Endothelial cell of umbilical vein (primary cell): ENCODE measurements at regions not wholly inside any gene's neighbourhood (a gene's known extent, or its start where the extent isn't known, plus 50 kb on each side); places are given as distances from the start of the nearest gene placed in this dataset.

Source experiments
- BruUV-seq: library from RNA; stranded (reverse); fragments of 400-500 nt; replicated peaks from 2 replicates; lab custom pipeline; 2021; lab: Mats Ljungman, UMichigan
- CTCF ChIA-PET: fragments of 300-600, 350-600 bp; sonication (Branson Sonifier 250); formaldehyde crosslinking; loops from one replicate; lab custom pipeline; 2021; ENCODE audit warnings: antibody characterized with exemption, inconsistent platforms; lab: Charles Lee
- POLR2A ChIA-PET: fragments of 300-600, 350-600 bp; sonication (Branson Sonifier 250); formaldehyde crosslinking; loops from one replicate; lab custom pipeline; 2021; ENCODE audit warnings: antibody characterized with exemption, inconsistent platforms; lab: Charles Lee
- DNase-seq: peaks from one replicate; pipeline ENCODE4 v3.0.0-alpha.2; 2011; ENCODE audit warnings: low read depth, low spot score
- FAIRE-seq: peaks from 2 replicates; lab custom pipeline; 2011; peaks lifted over from hg19 to GRCh38; lab: Jason Lieb, UNC
- H2AFZ ChIP-seq: 2 replicates; pipeline ENCODE4 v1.6.0; 2012; ENCODE audit warnings: low read depth, low read length, control low read depth, inconsistent platforms
- H3K27ac ChIP-seq: 2 replicates; pipeline ENCODE4 v1.5.1; 2011; ENCODE audit warnings: low read depth, mild to moderate bottlenecking, control low read depth, low read length, moderate library complexity; ENCODE audit not compliant: insufficient read depth
- H3K27me3 ChIP-seq, 2 experiments: 2 replicates each; pipeline versions ENCODE4 v1.6.0 to v1.6.1; 2011; ENCODE audit warnings: low read length in 2 of 2, mixed read lengths in 1 of 2; ENCODE audit not compliant: control insufficient read depth in 2 of 2, insufficient read depth in 2 of 2
- H3K36me3 ChIP-seq, 2 experiments: 2 replicates in 1 of 2; 3 replicates in 1 of 2; pipeline ENCODE4 v1.5.1; 2011; ENCODE audit warnings: low read length in 2 of 2, mild to moderate bottlenecking in 1 of 2, moderate library complexity in 1 of 2; ENCODE audit not compliant: control insufficient read depth in 2 of 2, insufficient read depth in 2 of 2; ENCODE audit errors: extremely low read depth in 1 of 2
- H3K4me1 ChIP-seq: 3 replicates; pipeline ENCODE4 v1.5.1; 2011; ENCODE audit warnings: mild to moderate bottlenecking, low read length; ENCODE audit not compliant: control insufficient read depth, insufficient read depth; ENCODE audit errors: extremely low read depth
- H3K4me2 ChIP-seq: 2 replicates; pipeline ENCODE4 v1.6.1; 2011; ENCODE audit warnings: low read length, control low read depth, mixed read lengths; ENCODE audit not compliant: insufficient read depth
- H3K4me3 ChIP-seq, 3 experiments: fragments of 200-600 bp in 1 of 3; sonication (generic), shearing (Covaris generic) in 1 of 3; replicated peaks in 1 of 3; 2 replicates each; pipeline ENCODE4 v1.5.1; 2011 to 2016; ENCODE audit warnings: control low read depth in 3 of 3, low read length in 3 of 3, mild to moderate bottlenecking in 2 of 3, inconsistent platforms in 1 of 3, low read depth in 1 of 3, moderate library complexity in 1 of 3; ENCODE audit not compliant: insufficient read depth in 1 of 3
- H3K79me2 ChIP-seq: 2 replicates; pipeline ENCODE4 v1.6.0; 2012; ENCODE audit warnings: low read length, inconsistent platforms; ENCODE audit not compliant: control insufficient read depth, insufficient read depth
- H3K9ac ChIP-seq: replicated peaks from 2 replicates; pipeline ENCODE3; 2011; ENCODE audit warnings: low read length, control low read depth; ENCODE audit not compliant: insufficient read depth; ENCODE audit errors: extremely low read depth
- H3K9me1 ChIP-seq: replicated peaks from 3 replicates; pipeline ENCODE4 v1.6.0; 2011; ENCODE audit warnings: mild to moderate bottlenecking, low read length; ENCODE audit not compliant: control insufficient read depth, insufficient read depth; ENCODE audit errors: extremely low read depth
- H3K9me3 ChIP-seq: replicated peaks from 2 replicates; pipeline ENCODE4 v1.5.1; 2012; ENCODE audit warnings: low read length, inconsistent platforms; ENCODE audit not compliant: control insufficient read depth, insufficient read depth
- H4K20me1 ChIP-seq: replicated peaks from 2 replicates; pipeline ENCODE3; 2011; ENCODE audit warnings: mild to moderate bottlenecking, low read length; ENCODE audit not compliant: control insufficient read depth, insufficient read depth; ENCODE audit errors: extremely low read depth
- FOS ChIP-seq: IDR thresholded peaks from 2 replicates; pipeline ENCODE4 v1.6.1; 2011; ENCODE audit warnings: mild to moderate bottlenecking, low read length, moderate library complexity, borderline replicate concordance; ENCODE audit not compliant: insufficient read depth
- JUN ChIP-seq: IDR thresholded peaks from 2 replicates; pipeline ENCODE4 v1.6.1; 2011; ENCODE audit warnings: borderline replicate concordance, low read depth; ENCODE audit not compliant: insufficient read length, insufficient read depth
- POLR2A ChIP-seq: IDR thresholded peaks from 2 replicates; pipeline ENCODE4 v1.6.1; 2012; ENCODE audit warnings: low read depth, mild to moderate bottlenecking, control low read depth, low read length
- POLR2AphosphoS5 ChIP-seq: IDR thresholded peaks from 2 replicates; pipeline ENCODE4 v1.6.1; 2012; ENCODE audit warnings: low read depth, mild to moderate bottlenecking, control low read depth, low read length, moderate library complexity; ENCODE audit not compliant: insufficient read depth
- dilution Hi-C: fragments of 300-500 bp; cut with MboI; formaldehyde crosslinking; loops from one replicate; pipeline ENCODE4 v1.15.0; 2019; ENCODE audit warnings: low sequenced_read_pairs; ENCODE audit not compliant: extremely low pct_ligation_motif_present
- intact Hi-C: fragments of 100-400 bp; cut with micrococcal nuclease; formaldehyde crosslinking; loops from one replicate; pipeline ENCODE4 v1.10.0; 2022
- TF ChIP-seq, protein P1 (sequence below), 2 donors: IDR thresholded peaks; 1 replicate in 1 of 2; 2 replicates in 1 of 2; pipeline ENCODE4 v1.5.1; 2011; ENCODE audit warnings: low read length in 2 of 2, mild to moderate bottlenecking in 2 of 2, moderate library complexity in 2 of 2, control low read depth in 1 of 2, inconsistent platforms in 1 of 2, low read depth in 1 of 2; ENCODE audit not compliant: insufficient read depth in 1 of 2; ENCODE audit errors: extremely low read depth in 1 of 2

DNA sequence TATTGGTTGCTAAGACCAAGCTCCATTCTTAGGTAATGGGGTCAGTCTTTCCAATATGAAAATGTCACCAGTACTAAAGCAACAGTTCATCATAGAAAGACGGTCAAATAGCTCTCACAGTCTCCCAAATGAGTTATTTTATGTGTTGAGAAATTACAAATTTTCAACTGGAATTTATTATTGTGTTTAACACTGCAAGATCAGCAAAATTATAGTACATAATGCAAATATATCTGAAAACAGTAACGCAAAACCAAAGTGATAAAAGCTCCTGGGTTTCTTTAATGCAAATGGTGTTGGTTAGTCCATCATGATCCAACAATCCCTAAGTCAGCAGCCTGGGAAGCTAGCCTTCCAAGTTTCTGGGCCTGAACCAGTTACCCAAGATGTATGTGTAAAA, 61.5 kb upstream of the EGFL6 start:
- no peaks in the 10 kb centered on the region for H3K9me1 ChIP-seq
- H3K4me2 ChIP-seq: no peak overlapping the region
- dilution Hi-C loops: no loop called here
- H3K79me2 ChIP-seq: no peaks in the 10 kb centered on the region
- no TSS peak for BruUV-seq
- no peaks in the 10 kb centered on the region for H3K27me3 ChIP-seq
- FAIRE-seq: no peak
- DNase-seq: no peak
- H3K27ac ChIP-seq: no peak overlapping the region
- intact Hi-C loops: no loop called here
- TF ChIP-seq POLR2AphosphoS5 (no peak), JUN (no peak), FOS (no peak)
- ChIA-PET POLR2A (no interaction called here), CTCF (interaction anchor here (0.6 to 2.7 kb wide), 7 partner anchors 20 to 561 kb away, joined by 3 to 87 read pairs (median 6); partner anchors contain the start of genes OFD1 and TRAPPC2)
- no peaks in the 10 kb centered on the region for H4K20me1 ChIP-seq
- no peak overlapping the region for H3K9ac ChIP-seq
- H3K4me3 ChIP-seq: no peak overlapping the region
- no peak overlapping the region for H2AFZ ChIP-seq
- no peaks in the 10 kb centered on the region for H3K4me1 ChIP-seq
- H3K36me3 ChIP-seq: no peaks in the 10 kb centered on the region
- H3K9me3 ChIP-seq: no peaks in the 10 kb centered on the region

- no peak overlapping the region for H3K4me3 ChIP-seq
- intact Hi-C loops: loop anchor here (1.0 kb wide), 3 partner anchors 140 to 526 kb away; no protein-coding TSS in a partner anchor
- H3K27me3 ChIP-seq: no peaks in the 10 kb centered on the region
Observed at GRCh38 chrX:13506574-13506973, 62.8 kb upstream of the EGFL6 start.

More at GRCh38 chrX:13506574-13506973, 62.8 kb upstream of the EGFL6 start:
- Histone ChIP-seq H4K20me1 (no peaks in the 10 kb centered on the region), H3K4me1 (no peaks in the 10 kb centered on the region), H2AFZ (no peak overlapping the region), H3K9me1 (no peaks in the 10 kb centered on the region), H3K27ac (no peak overlapping the region), H3K36me3 (no peaks in the 10 kb centered on the region), H3K9ac (no peak overlapping the region), H3K4me2 (no peak overlapping the region), H3K79me2 (no peaks in the 10 kb centered on the region), H3K9me3 (no peaks in the 10 kb centered on the region)
- no peak for TF ChIP-seq POLR2A
- TF ChIP-seq, protein P1, sequence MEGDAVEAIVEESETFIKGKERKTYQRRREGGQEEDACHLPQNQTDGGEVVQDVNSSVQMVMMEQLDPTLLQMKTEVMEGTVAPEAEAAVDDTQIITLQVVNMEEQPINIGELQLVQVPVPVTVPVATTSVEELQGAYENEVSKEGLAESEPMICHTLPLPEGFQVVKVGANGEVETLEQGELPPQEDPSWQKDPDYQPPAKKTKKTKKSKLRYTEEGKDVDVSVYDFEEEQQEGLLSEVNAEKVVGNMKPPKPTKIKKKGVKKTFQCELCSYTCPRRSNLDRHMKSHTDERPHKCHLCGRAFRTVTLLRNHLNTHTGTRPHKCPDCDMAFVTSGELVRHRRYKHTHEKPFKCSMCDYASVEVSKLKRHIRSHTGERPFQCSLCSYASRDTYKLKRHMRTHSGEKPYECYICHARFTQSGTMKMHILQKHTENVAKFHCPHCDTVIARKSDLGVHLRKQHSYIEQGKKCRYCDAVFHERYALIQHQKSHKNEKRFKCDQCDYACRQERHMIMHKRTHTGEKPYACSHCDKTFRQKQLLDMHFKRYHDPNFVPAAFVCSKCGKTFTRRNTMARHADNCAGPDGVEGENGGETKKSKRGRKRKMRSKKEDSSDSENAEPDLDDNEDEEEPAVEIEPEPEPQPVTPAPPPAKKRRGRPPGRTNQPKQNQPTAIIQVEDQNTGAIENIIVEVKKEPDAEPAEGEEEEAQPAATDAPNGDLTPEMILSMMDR (IDR thresholded peaks at IDR 0.05; ENCODE audit: extremely low read depth in 1 of 2, insufficient read depth in 1 of 2, low read depth in 1 of 2, low read length in 2 of 2): peak; percentile 37 to 41
- dilution Hi-C loops: no loop called here
- CTCF ChIA-PET: interaction anchor here (0.6 to 2.7 kb wide), 36 partner anchors 11 to 692 kb away, joined by 3 to 87 read pairs (median 4); partner anchors contain the start of genes GEMIN8, OFD1, RAB9A and TRAPPC2
- POLR2A ChIA-PET: interaction anchor here (0.5 kb wide), 1 partner anchor 346 kb away, joined by 3 read pairs; no protein-coding TSS in a partner anchor
- DNase-seq (peak; percentile 34), FAIRE-seq (peak; percentile 96)
- BruUV-seq: no TSS peak
